T-helper 2 cell treated with Interferon-gamma antibody and Interleukin-4, amounts not matched to agents 5 μg/mL and 100 μg/mL, for 36 hours (primary cell): ENCODE measurements at regions not wholly inside any gene's neighbourhood (a gene's known extent, or its start where the extent isn't known, plus 50 kb on each side); places are given as distances from the start of the nearest gene placed in this dataset.

Source experiments
- DNase-seq: peaks from one replicate; pipeline ENCODE4 v3.0.0; 2021; ENCODE audit warnings: low spot score
- H3K27ac Mint-ChIP-seq: one replicate; pipeline ENCODE4 v1.8.0; 2021; ENCODE audit warnings: mild to moderate bottlenecking, mixed read lengths
- H3K27me3 Mint-ChIP-seq: one replicate; pipeline ENCODE4 v1.8.0; 2021; ENCODE audit warnings: low read depth, mixed read lengths
- H3K36me3 Mint-ChIP-seq: one replicate; pipeline ENCODE4 v1.8.0; 2021; ENCODE audit warnings: low read depth, mixed read lengths
- H3K4me1 Mint-ChIP-seq: one replicate; pipeline ENCODE4 v1.8.0; 2021; ENCODE audit warnings: low read depth, mixed read lengths
- H3K4me3 Mint-ChIP-seq: one replicate; pipeline ENCODE4 v1.8.0; 2022; ENCODE audit warnings: mild to moderate bottlenecking, moderate library complexity, mixed read lengths
- H3K9me3 Mint-ChIP-seq: one replicate; pipeline ENCODE4 v1.8.0; 2021; ENCODE audit warnings: mixed read lengths

GRCh38 chr4:28558895-28559294, 1698.3 kb downstream of the STIM2 start:
- no peak overlapping the region for H3K27ac Mint-ChIP-seq
- no peak overlapping the region for H3K4me3 Mint-ChIP-seq
- H3K4me1 Mint-ChIP-seq: no peaks in the 10 kb centered on the region
- H3K27me3 Mint-ChIP-seq: no peaks in the 10 kb centered on the region
- no peaks in the 10 kb centered on the region for H3K36me3 Mint-ChIP-seq
- peaks cover 18% of the 10 kb centered on the region for H3K9me3 Mint-ChIP-seq
- no peak for DNase-seq

DNA sequence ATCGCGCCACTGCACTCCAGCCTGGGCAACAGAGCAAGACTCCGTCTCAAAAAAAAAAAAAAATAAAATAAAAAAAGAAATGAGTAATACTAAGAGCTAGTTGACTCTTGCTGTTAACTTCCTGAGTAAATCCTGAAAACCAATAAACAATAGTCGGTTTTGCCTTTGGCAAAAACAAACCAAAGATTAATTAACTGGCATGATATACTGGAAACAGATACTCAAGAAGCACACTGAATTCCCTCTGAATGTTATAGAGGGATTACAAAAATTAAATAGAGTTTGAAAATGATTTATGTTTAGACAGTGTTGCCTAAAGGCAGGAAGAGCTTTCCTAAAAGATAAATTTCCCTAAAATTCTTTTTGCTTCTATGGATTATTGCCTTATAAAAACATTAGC, 1702.3 kb downstream of the STIM2 start:
- H3K4me3 Mint-ChIP-seq: no peak overlapping the region
- no peaks in the 10 kb centered on the region for H3K27me3 Mint-ChIP-seq
- H3K36me3 Mint-ChIP-seq: no peaks in the 10 kb centered on the region
- peaks cover 22% of the 10 kb centered on the region for H3K9me3 Mint-ChIP-seq
- no peaks in the 10 kb centered on the region for H3K4me1 Mint-ChIP-seq
- no peak for DNase-seq
- no peak overlapping the region for H3K27ac Mint-ChIP-seq

DNA sequence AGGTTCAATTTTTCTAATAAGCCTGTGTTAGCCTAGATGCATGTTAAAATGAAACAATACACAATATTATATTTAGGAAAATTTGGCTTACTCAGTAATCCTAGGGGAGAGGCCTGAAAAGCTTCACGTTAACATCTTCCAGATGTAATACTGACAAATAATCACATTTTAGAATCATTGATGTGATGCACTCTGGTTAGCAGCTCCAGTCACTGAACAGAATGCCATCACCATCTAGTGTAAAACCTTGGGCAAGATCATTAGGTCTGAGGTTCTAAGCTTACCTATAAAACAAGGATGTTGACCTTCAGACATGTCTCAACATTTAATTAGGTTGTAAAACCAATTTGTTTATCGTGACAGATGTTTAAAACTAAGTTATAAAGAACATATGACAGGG, 1704.8 kb downstream of the STIM2 start:
- Mint-ChIP-seq H3K36me3 (no peaks in the 10 kb centered on the region), H3K27ac (no peak overlapping the region), H3K27me3 (no peaks in the 10 kb centered on the region), H3K9me3 (peaks cover 30% of the 10 kb centered on the region), H3K4me1 (no peaks in the 10 kb centered on the region), H3K4me3 (no peak overlapping the region)
- no peak for DNase-seq

DNA sequence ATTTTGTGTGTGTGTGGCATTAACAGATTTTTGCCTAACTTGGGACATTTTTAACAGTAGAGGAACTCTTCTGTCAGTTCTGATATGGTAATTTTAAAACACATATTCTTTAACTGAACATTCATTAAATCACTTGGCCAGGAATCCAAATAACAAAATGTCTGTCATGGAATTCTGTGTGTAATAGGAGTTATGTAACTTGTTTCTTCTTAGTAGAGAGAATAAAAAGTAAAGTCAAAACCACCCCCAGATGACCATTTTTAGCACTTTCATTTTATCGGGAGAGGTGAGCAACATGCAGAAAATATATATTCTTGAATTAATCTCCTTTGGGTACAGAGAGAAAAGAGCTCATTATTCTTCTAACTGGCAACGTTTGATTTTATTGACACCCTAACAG, 1740.3 kb downstream of the STIM2 start:
- no peaks in the 10 kb centered on the region for H3K4me1 Mint-ChIP-seq
- no peak overlapping the region for H3K27ac Mint-ChIP-seq
- DNase-seq: no peak
- no peak overlapping the region for H3K4me3 Mint-ChIP-seq
- peaks cover 14% of the 10 kb centered on the region for H3K9me3 Mint-ChIP-seq
- no peaks in the 10 kb centered on the region for H3K36me3 Mint-ChIP-seq
- H3K27me3 Mint-ChIP-seq: no peaks in the 10 kb centered on the region

DNA sequence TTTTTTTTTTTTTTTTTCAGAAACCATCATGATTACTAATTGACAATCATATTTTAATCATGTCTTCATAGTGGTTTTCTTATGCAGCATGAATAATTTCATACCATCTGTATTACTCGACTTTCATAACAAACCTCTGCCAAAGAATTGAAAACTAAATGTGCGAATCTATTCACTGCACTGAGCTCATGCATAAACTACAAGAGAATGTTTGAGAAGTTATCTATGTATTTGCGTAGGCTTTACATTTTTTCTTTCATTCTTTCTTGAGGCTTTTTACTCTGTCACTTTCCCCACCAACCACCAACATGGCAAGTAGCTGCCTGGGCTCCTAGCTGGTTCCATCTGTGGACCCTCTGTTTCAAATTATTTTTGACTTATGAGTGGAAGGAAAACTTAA, 1761.0 kb downstream of the STIM2 start:
- Mint-ChIP-seq H3K27me3 (no peaks in the 10 kb centered on the region), H3K27ac (no peak overlapping the region), H3K4me1 (no peaks in the 10 kb centered on the region), H3K9me3 (peaks cover 35% of the 10 kb centered on the region), H3K4me3 (no peak overlapping the region), H3K36me3 (no peaks in the 10 kb centered on the region)
- DNase-seq: no peak

- H3K4me3 Mint-ChIP-seq: no peak overlapping the region
- DNase-seq: no peak
- H3K36me3 Mint-ChIP-seq: no peaks in the 10 kb centered on the region
- no peak overlapping the region for H3K27ac Mint-ChIP-seq
- no peaks in the 10 kb centered on the region for H3K4me1 Mint-ChIP-seq
- peaks cover 32% of the 10 kb centered on the region for H3K9me3 Mint-ChIP-seq
- H3K27me3 Mint-ChIP-seq: no peaks in the 10 kb centered on the region
These were observed 1776.3 kb downstream of the STIM2 start for GRCh38 chr4:28636971-28637370.

- no peak overlapping the region for H3K4me3 Mint-ChIP-seq
- H3K36me3 Mint-ChIP-seq: no peaks in the 10 kb centered on the region
- no peaks in the 10 kb centered on the region for H3K27me3 Mint-ChIP-seq
- H3K27ac Mint-ChIP-seq: no peak overlapping the region
- H3K4me1 Mint-ChIP-seq: no peaks in the 10 kb centered on the region
- DNase-seq: no peak
- peaks cover 23% of the 10 kb centered on the region for H3K9me3 Mint-ChIP-seq
These were observed 1779.1 kb downstream of the STIM2 start for GRCh38 chr4:28639747-28640146.

DNA sequence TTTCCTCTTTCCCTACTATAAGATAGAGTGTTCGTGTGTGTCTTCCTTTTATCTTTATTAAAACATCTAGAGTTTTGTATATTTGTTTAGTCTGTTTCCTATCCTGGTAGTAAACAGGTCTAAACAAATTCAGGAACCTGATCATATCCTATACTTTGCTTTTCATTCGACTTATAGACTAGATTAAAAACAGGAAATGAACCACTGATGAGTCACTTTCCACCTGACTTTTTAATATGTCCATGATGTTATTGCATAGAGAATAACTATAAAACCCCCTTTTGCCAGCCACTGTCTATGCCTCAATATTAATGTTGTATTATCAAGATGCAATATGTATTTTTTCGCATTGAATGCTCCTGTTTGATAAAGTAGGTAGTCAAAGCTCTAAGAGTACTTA, 1794.0 kb downstream of the STIM2 start:
- no peak for DNase-seq
- Mint-ChIP-seq H3K27ac (no peak overlapping the region), H3K36me3 (no peaks in the 10 kb centered on the region), H3K4me1 (no peaks in the 10 kb centered on the region), H3K9me3 (peaks cover 38% of the 10 kb centered on the region), H3K4me3 (no peak overlapping the region), H3K27me3 (no peaks in the 10 kb centered on the region)

DNA sequence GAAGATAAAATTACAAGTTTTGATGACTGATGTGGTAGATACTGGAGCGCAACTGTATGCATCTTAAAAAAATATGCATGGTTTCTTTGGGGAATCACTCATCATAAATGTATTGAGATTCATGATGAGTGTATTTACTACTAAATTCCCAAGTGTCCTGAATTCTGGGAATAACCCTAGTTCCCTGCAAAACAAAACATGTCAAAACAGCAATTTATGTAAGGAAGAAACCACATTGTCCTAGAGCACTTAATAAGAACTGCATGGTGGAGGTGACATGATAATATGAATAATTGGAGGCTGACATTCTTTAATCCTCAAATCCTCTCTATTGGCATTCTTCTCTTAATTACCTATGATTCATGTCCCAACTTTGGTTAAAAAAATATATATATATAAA, 1804.7 kb downstream of the STIM2 start:
- H3K4me1 Mint-ChIP-seq: no peaks in the 10 kb centered on the region
- no peak overlapping the region for H3K27ac Mint-ChIP-seq
- no peaks in the 10 kb centered on the region for H3K36me3 Mint-ChIP-seq
- DNase-seq: no peak
- H3K9me3 Mint-ChIP-seq: peaks cover 26% of the 10 kb centered on the region
- H3K4me3 Mint-ChIP-seq: no peak overlapping the region
- H3K27me3 Mint-ChIP-seq: no peaks in the 10 kb centered on the region

- no peaks in the 10 kb centered on the region for H3K27me3 Mint-ChIP-seq
- no peak overlapping the region for H3K27ac Mint-ChIP-seq
- no peak overlapping the region for H3K4me3 Mint-ChIP-seq
- peaks cover 19% of the 10 kb centered on the region for H3K9me3 Mint-ChIP-seq
- H3K4me1 Mint-ChIP-seq: no peaks in the 10 kb centered on the region
- no peaks in the 10 kb centered on the region for H3K36me3 Mint-ChIP-seq
- no peak for DNase-seq
These were observed 1814.9 kb downstream of the STIM2 start for GRCh38 chr4:28675582-28675981.

DNA sequence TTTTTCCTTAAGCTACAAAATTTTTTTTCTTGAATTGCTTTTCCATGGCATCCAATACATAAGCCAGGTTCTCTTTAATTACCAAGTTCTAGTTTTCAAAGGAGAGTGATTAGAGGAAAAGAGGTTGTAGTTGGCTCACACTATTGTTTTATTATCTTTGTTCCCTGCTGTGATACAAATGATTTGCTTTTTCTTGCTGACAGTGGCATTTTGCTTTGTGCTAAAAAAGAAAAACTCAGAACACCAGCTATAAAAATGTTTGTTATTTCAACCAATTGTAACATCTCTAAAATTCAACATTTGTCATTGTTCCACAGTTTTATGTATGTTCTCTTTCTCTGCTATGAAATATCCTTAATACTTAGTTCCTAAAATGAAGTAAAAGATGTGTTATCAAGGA, 1817.2 kb downstream of the STIM2 start:
- H3K4me3 Mint-ChIP-seq: no peak overlapping the region
- H3K4me1 Mint-ChIP-seq: no peaks in the 10 kb centered on the region
- H3K36me3 Mint-ChIP-seq: no peaks in the 10 kb centered on the region
- no peaks in the 10 kb centered on the region for H3K27me3 Mint-ChIP-seq
- peaks cover 8% of the 10 kb centered on the region for H3K9me3 Mint-ChIP-seq
- no peak overlapping the region for H3K27ac Mint-ChIP-seq
- no peak for DNase-seq

DNA sequence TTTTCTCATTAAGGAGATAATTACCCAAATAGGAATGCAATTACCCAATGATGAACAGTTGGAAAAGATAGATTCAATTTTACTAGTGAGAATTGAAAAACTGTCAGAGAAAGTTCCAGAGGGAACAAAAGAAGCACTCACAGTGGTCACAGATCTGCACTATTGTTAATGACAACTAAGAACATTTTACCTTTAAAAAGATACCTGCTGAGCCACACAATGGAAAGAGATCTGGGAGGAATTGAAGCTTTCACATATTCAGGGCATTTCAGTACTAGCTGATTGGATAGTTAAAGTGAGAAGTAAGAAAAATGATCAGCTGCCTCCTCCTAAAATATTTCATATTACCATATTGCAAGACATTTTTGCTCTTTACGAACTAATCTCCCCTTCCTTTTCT, 1822.2 kb downstream of the STIM2 start:
- Mint-ChIP-seq H3K27me3 (no peaks in the 10 kb centered on the region), H3K9me3 (peaks cover 9% of the 10 kb centered on the region), H3K4me3 (no peak overlapping the region), H3K4me1 (no peaks in the 10 kb centered on the region), H3K27ac (no peak overlapping the region), H3K36me3 (no peaks in the 10 kb centered on the region)
- DNase-seq: no peak

- Mint-ChIP-seq H3K4me1 (no peaks in the 10 kb centered on the region), H3K36me3 (no peaks in the 10 kb centered on the region), H3K4me3 (no peak overlapping the region), H3K27me3 (no peaks in the 10 kb centered on the region), H3K27ac (no peak overlapping the region), H3K9me3 (peaks cover 34% of the 10 kb centered on the region)
- DNase-seq: no peak
These were observed 1826.0 kb downstream of the STIM2 start for GRCh38 chr4:28686618-28687017.

GRCh38 chr4:28690890-28691289, 1830.2 kb downstream of the STIM2 start:
- no peak overlapping the region for H3K4me3 Mint-ChIP-seq
- no peaks in the 10 kb centered on the region for H3K4me1 Mint-ChIP-seq
- DNase-seq: no peak
- H3K27me3 Mint-ChIP-seq: no peaks in the 10 kb centered on the region
- H3K36me3 Mint-ChIP-seq: no peaks in the 10 kb centered on the region
- peaks cover 30% of the 10 kb centered on the region for H3K9me3 Mint-ChIP-seq
- no peak overlapping the region for H3K27ac Mint-ChIP-seq

GRCh38 chr4:28702571-28702970, 1841.9 kb downstream of the STIM2 start:
- Mint-ChIP-seq H3K27ac (no peak overlapping the region), H3K4me3 (no peak overlapping the region), H3K9me3 (peaks cover 20% of the 10 kb centered on the region), H3K36me3 (no peaks in the 10 kb centered on the region), H3K4me1 (no peaks in the 10 kb centered on the region), H3K27me3 (no peaks in the 10 kb centered on the region)
- DNase-seq: no peak
